Activated B cell treated with CpG ODN at 0.5 μM for 24 hours (primary cell): ENCODE measurements at regions not wholly inside any gene's neighbourhood (a gene's known extent, or its start where the extent isn't known, plus 50 kb on each side); places are given as distances from the start of the nearest gene placed in this dataset.

Source experiments
- ATAC-seq: fragments of 200-7000 bp; cut with Tn5 transposase; one replicate; pipeline ENCODE4 v1.10.0; 2021; ENCODE audit warnings: low read depth, mild to moderate bottlenecking, moderate library complexity
- CTCF ChIA-PET: fragments of 350-600 bp; sonication (Branson Sonifier 250); formaldehyde crosslinking; loops from one replicate; lab custom pipeline; 2021; ENCODE audit warnings: antibody characterized with exemption; lab: Charles Lee
- POLR2A ChIA-PET: fragments of 350-600 bp; sonication (Branson Sonifier 250); formaldehyde crosslinking; loops from one replicate; lab custom pipeline; 2021; ENCODE audit warnings: antibody characterized with exemption; lab: Charles Lee
- DNase-seq: peaks from one replicate; pipeline ENCODE4 v3.0.0; 2022
- H3K27ac Mint-ChIP-seq: one replicate; pipeline ENCODE4 v1.8.0; 2020; ENCODE audit warnings: mixed read lengths
- H3K27me3 Mint-ChIP-seq: one replicate; pipeline ENCODE4 v1.8.0; 2021; ENCODE audit warnings: mixed read lengths
- H3K36me3 Mint-ChIP-seq: one replicate; pipeline ENCODE4 v1.8.0; 2021; ENCODE audit warnings: low read depth, mixed read lengths
- H3K4me1 Mint-ChIP-seq: one replicate; pipeline ENCODE4 v1.8.0; 2021; ENCODE audit warnings: mixed read lengths
- H3K4me3 Mint-ChIP-seq: one replicate; pipeline ENCODE4 v1.8.0; 2020; ENCODE audit warnings: mild to moderate bottlenecking, mixed read lengths
- H3K9me3 Mint-ChIP-seq: one replicate; pipeline ENCODE4 v1.8.0; 2020; ENCODE audit warnings: mixed read lengths
- CTCF ChIP-seq: fragments of 200-600 bp; IDR thresholded peaks from one replicate; pipeline ENCODE4 v1.8.0; 2022; ENCODE audit warnings: antibody characterized with exemption, mild to moderate bottlenecking
- intact Hi-C: fragments of 100-400 bp; cut with micrococcal nuclease; formaldehyde crosslinking; loops from one replicate; pipeline ENCODE4 v1.15.1; 2024

DNA sequence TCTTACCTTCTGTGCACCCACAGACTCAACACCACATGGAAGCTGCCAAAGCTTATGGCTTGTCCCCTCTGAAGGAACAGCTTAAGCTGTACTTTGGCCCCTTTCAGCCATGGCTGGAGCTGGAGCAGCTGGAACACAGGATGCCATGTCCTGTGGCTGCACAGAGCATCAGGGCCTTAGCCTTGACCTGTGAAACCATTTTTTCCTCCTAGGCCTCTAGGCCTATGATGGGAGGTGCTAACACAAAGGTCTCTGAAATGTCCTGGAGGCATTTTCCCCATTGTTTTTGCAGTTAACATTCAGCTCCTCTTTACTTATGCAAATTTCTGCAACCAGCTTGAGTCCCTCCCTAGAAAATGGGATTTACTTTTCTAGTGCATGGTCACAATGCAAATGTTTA is 461.4 kb upstream of the TYRP1 start:
- Mint-ChIP-seq H3K27me3 (no peaks in the 10 kb centered on the region), H3K27ac (no peak overlapping the region), H3K4me1 (no peaks in the 10 kb centered on the region), H3K9me3 (peaks cover 17% of the 10 kb centered on the region), H3K36me3 (no peaks in the 10 kb centered on the region), H3K4me3 (no peak overlapping the region)
- no peak for ATAC-seq
- intact Hi-C loops = no loop called here
- DNase-seq = no peak
- no peak for TF ChIP-seq CTCF
- CTCF ChIA-PET = no interaction called here
- POLR2A ChIA-PET = no interaction called here

DNA sequence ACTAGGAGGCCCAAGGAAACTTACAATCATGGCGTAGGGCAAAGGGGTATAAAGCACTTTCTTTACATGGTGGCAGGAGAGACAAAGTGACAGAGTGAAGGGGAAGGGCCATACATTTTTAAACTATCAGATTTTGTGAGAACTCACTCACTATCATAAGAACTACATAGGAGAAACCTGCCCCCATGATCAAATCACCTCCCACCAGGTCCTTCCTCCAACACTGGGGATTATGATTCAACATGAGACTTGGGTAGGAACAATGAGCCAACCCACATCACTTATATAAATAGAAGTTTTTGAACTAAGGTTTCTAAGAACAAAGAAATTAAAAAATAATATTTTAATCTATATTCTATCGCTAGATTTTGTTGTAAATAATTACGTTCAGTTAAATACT is 460.3 kb upstream of the TYRP1 start:
- no peak for TF ChIP-seq CTCF
- no peaks in the 10 kb centered on the region for H3K4me1 Mint-ChIP-seq
- no peaks in the 10 kb centered on the region for H3K36me3 Mint-ChIP-seq
- DNase-seq = no peak
- POLR2A ChIA-PET = no interaction called here
- ATAC-seq = no peak
- H3K9me3 Mint-ChIP-seq = peaks cover 21% of the 10 kb centered on the region
- CTCF ChIA-PET = no interaction called here
- no peak overlapping the region for H3K4me3 Mint-ChIP-seq
- intact Hi-C loops = no loop called here
- no peak overlapping the region for H3K27ac Mint-ChIP-seq
- no peaks in the 10 kb centered on the region for H3K27me3 Mint-ChIP-seq

- no peaks in the 10 kb centered on the region for H3K27me3 Mint-ChIP-seq
Measured at GRCh38 chr9:12253941-12254340, 439.2 kb upstream of the TYRP1 start.

DNA sequence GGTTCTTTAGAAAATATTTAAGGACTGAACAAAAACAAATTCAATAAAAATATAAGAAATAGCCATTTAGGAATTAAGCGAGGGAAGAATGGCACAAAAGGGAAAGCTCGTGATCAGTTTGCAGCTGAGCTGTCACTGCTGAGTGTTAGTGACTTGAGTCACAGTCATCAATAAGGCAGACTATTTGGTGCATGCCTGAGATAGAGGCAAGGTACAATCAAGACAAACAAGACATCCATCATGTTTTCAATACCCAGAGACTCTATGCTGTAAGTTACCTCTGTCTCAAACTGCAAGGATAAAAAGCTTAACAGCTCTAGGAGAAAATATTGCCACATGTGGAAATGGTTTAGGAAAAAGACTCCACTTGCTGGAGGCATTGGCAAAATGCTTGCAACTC is 426.4 kb upstream of the TYRP1 start:
- intact Hi-C loops = no loop called here
- ATAC-seq (no peak), DNase-seq (no peak)
- no peaks in the 10 kb centered on the region for H3K4me1 Mint-ChIP-seq
- no peak for TF ChIP-seq CTCF
- no peak overlapping the region for H3K4me3 Mint-ChIP-seq
- H3K36me3 Mint-ChIP-seq = no peaks in the 10 kb centered on the region
- ChIA-PET POLR2A (no interaction called here), CTCF (no interaction called here)
- no peaks in the 10 kb centered on the region for H3K27me3 Mint-ChIP-seq
- peaks cover 10% of the 10 kb centered on the region for H3K9me3 Mint-ChIP-seq
- H3K27ac Mint-ChIP-seq = no peak overlapping the region

More at GRCh38 chr9:12253941-12254340, 439.2 kb upstream of the TYRP1 start:
- intact Hi-C loops = no loop called here
- DNase-seq (no peak), ATAC-seq (no peak)
- TF ChIP-seq CTCF = no peak
- Mint-ChIP-seq H3K9me3 (peaks cover 19% of the 10 kb centered on the region), H3K4me3 (no peak overlapping the region), H3K4me1 (no peaks in the 10 kb centered on the region), H3K27ac (no peak overlapping the region), H3K36me3 (no peaks in the 10 kb centered on the region)
- ChIA-PET POLR2A (no interaction called here), CTCF (no interaction called here)

GRCh38 chr9:12271421-12271891 is 421.7 kb upstream of the TYRP1 start:
- POLR2A ChIA-PET = no interaction called here
- Mint-ChIP-seq H3K27me3 (no peaks in the 10 kb centered on the region), H3K4me3 (no peak overlapping the region), H3K4me1 (no peaks in the 10 kb centered on the region), H3K9me3 (peaks cover 10% of the 10 kb centered on the region), H3K36me3 (no peaks in the 10 kb centered on the region), H3K27ac (no peak overlapping the region)
- CTCF ChIA-PET = no interaction called here
- DNase-seq = no peak
- ATAC-seq = no peak
- intact Hi-C loops = no loop called here
- no peak for TF ChIP-seq CTCF
